CD4-positive, alpha-beta memory T cell (primary cell): ENCODE measurements at regions not wholly inside any gene's neighbourhood (a gene's known extent, or its start where the extent isn't known, plus 50 kb on each side); places are given as distances from the start of the nearest gene placed in this dataset.

Source experiments
- CTCF ChIA-PET: fragments of 350-600 bp; sonication (Branson Sonifier 250); formaldehyde crosslinking; loops from one replicate; lab custom pipeline; 2021; ENCODE audit warnings: inconsistent platforms; ENCODE audit not compliant: partially characterized antibody; lab: Charles Lee
- POLR2A ChIA-PET: fragments of 350-600 bp; sonication (Branson Sonifier 250); formaldehyde crosslinking; loops from one replicate; lab custom pipeline; 2021; ENCODE audit not compliant: partially characterized antibody; lab: Charles Lee
- DNase-seq, 5 donors: peaks; one replicate each; pipeline versions ENCODE4 v3.0.0 to v3.0.0-alpha.2; 2020 to 2022; ENCODE audit warnings: mixed read lengths in 1 of 5
- H3K27ac ChIP-seq: one replicate; pipeline ENCODE4 v1.7.0; 2013; ENCODE audit warnings: low read depth, low read length
- H3K27me3 ChIP-seq: 2 replicates; pipeline ENCODE4 v1.7.0; 2013; ENCODE audit warnings: mild to moderate bottlenecking, low read length, moderate library complexity; ENCODE audit not compliant: insufficient read depth
- H3K36me3 ChIP-seq: 2 replicates; pipeline ENCODE4 v1.7.0; 2013; ENCODE audit warnings: mild to moderate bottlenecking, low read length, moderate library complexity; ENCODE audit not compliant: insufficient read depth
- H3K4me1 ChIP-seq: 2 replicates; pipeline ENCODE4 v1.7.0; 2013; ENCODE audit warnings: mild to moderate bottlenecking, low read length, moderate library complexity; ENCODE audit not compliant: insufficient read depth
- H3K4me3 ChIP-seq, 2 donors: one replicate each; pipeline ENCODE4 v1.7.0; 2013; ENCODE audit warnings: low read length in 2 of 2, mild to moderate bottlenecking in 1 of 2
- H3K9me3 ChIP-seq, 2 donors: one replicate each; pipeline ENCODE4 v1.7.0; 2013; ENCODE audit warnings: low read length in 2 of 2, control low read depth in 1 of 2; ENCODE audit not compliant: control insufficient read depth in 1 of 2
- H3K27ac Mint-ChIP-seq, 7 donors: one replicate each; pipeline ENCODE4 v1.8.0; 2020 to 2021; ENCODE audit warnings: mixed read lengths in 7 of 7, mild to moderate bottlenecking in 6 of 7, inconsistent platforms in 3 of 7, moderate library complexity in 3 of 7
- H3K27me3 Mint-ChIP-seq, 2 donors: one replicate each; pipeline ENCODE4 v1.8.0; 2020 to 2021; ENCODE audit warnings: mixed read lengths in 2 of 2
- H3K36me3 Mint-ChIP-seq, 2 donors: one replicate each; pipeline ENCODE4 v1.8.0; 2020 to 2021; ENCODE audit warnings: mixed read lengths in 2 of 2, inconsistent platforms in 1 of 2, mild to moderate bottlenecking in 1 of 2
- H3K4me1 Mint-ChIP-seq, 4 donors: one replicate each; pipeline ENCODE4 v1.8.0; 2020 to 2021; ENCODE audit warnings: mixed read lengths in 4 of 4, mild to moderate bottlenecking in 1 of 4
- H3K4me3 Mint-ChIP-seq, 8 donors: one replicate each; pipeline ENCODE4 v1.8.0; 2020 to 2021; ENCODE audit warnings: mixed read lengths in 8 of 8, mild to moderate bottlenecking in 7 of 8, moderate library complexity in 6 of 8, inconsistent platforms in 3 of 8
- H3K9me3 Mint-ChIP-seq, 8 donors: one replicate each; pipeline ENCODE4 v1.8.0; 2020 to 2021; ENCODE audit warnings: mixed read lengths in 8 of 8, mild to moderate bottlenecking in 5 of 8, inconsistent platforms in 3 of 8, moderate library complexity in 1 of 8
- intact Hi-C: fragments of 100-400 bp; cut with micrococcal nuclease; formaldehyde crosslinking; loops from one replicate; pipeline ENCODE4 v1.15.1; 2023

DNA sequence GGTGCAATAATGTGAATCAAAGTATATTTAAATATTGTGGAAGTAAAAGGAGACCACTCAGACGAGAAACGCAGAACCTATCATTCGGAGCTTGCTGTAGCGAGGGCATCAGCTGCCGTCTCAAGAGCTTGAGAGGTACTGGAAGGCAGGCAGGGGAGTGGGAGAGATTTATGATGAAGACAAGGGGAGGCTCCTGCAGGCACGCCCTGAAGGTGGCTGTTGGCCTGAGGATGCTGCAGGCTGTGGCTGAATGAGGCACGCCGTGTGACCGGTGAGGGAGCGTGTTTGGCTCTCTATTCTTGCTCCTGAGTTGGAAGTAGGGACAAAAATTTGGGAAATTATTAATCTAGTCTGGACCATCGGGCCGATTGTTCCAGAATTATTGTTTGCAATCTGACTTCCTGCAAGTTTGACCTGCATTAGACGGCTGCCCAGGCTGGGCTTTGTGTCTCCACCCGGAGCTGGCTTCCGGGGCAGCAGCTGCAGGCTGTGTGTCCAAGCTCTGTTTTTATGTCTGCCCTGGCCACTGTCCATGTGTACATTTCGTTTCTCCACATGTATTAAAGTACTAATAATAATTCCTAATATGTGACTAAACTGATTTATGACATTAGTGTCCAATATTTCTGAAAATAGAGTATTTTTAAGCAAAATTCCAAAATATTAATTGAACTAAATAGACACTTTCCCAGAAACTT lies 91.1 kb upstream of the ANKRD10 start:
- Mint-ChIP-seq H3K4me1 (no peaks in the 10 kb centered on the region), H3K4me3 (no peak overlapping the region), H3K27me3 (peaks cover 8 to 13% of the 10 kb centered on the region in 2 donors), H3K9me3 (no peaks in the 10 kb centered on the region), H3K27ac (no peak overlapping the region), H3K36me3 (no peaks in the 10 kb centered on the region)
- Histone ChIP-seq H3K27ac (no peak overlapping the region), H3K4me1 (no peaks in the 10 kb centered on the region), H3K9me3 (no peaks in the 10 kb centered on the region), H3K4me3 (no peak overlapping the region), H3K27me3 (no peaks in the 10 kb centered on the region), H3K36me3 (no peaks in the 10 kb centered on the region)
- DNase-seq, result no peak
- ChIA-PET CTCF (no interaction called here), POLR2A (no interaction called here)
- intact Hi-C loops, result no loop called here

DNA sequence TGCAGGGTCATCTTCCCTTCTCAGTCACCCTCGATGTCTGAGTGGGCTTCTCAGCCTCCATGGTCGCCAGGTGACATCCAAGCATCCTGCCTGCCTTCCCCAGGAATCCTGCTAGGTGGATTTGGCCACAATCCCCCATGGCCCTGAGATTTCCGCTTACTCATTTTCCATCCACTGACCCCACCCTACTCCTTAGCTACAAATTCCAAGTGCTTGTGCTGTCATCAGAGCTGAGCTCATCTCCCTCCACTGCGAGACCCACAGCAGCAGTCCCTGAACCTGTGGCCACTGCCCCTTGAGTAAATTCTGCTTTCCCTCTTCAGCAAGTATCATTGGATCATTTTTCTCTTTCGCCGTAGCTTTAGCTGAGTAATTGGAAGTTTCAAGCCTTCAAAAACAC lies 90.5 kb upstream of the ANKRD10 start:
- H3K27me3 ChIP-seq, result no peaks in the 10 kb centered on the region
- H3K27ac Mint-ChIP-seq, result no peak overlapping the region
- no peak overlapping the region for H3K27ac ChIP-seq
- ChIA-PET CTCF (no interaction called here), POLR2A (no interaction called here)
- peaks cover 8 to 13% of the 10 kb centered on the region in 2 donors for H3K27me3 Mint-ChIP-seq
- H3K4me3 Mint-ChIP-seq, result no peak overlapping the region
- no peaks in the 10 kb centered on the region for H3K36me3 Mint-ChIP-seq
- DNase-seq, result no peak
- no peaks in the 10 kb centered on the region for H3K9me3 Mint-ChIP-seq
- H3K4me1 Mint-ChIP-seq, result no peaks in the 10 kb centered on the region
- H3K9me3 ChIP-seq, result no peaks in the 10 kb centered on the region
- no peak overlapping the region for H3K4me3 ChIP-seq
- no peaks in the 10 kb centered on the region for H3K36me3 ChIP-seq
- no peaks in the 10 kb centered on the region for H3K4me1 ChIP-seq
- intact Hi-C loops, result no loop called here

DNA sequence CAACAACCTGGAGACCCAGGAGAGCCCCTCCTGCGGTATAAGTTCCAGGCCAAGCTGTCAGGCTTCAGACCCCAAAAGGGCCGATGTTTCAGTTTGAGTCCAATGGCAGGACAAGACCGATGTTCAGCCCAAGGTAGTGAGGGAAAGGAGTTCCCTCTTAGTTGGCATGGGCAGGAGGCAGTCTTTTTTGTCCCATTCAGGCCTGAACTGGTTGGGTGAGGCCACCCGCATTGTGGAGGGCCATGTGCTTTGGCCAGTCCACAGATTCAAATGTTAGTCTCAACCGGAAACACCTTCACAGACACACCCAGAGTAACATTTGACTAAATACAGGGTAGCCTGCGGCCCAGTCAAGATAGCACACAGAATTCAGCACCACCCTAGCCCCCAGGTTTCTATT lies 89.6 kb upstream of the ANKRD10 start:
- Mint-ChIP-seq H3K27me3 (peaks cover 6 to 13% of the 10 kb centered on the region in 2 donors), H3K27ac (no peak overlapping the region), H3K9me3 (no peaks in the 10 kb centered on the region), H3K4me1 (no peaks in the 10 kb centered on the region), H3K4me3 (no peak overlapping the region), H3K36me3 (no peaks in the 10 kb centered on the region)
- no peak overlapping the region for H3K4me3 ChIP-seq
- ChIA-PET CTCF (no interaction called here), POLR2A (no interaction called here)
- no peak for DNase-seq
- H3K4me1 ChIP-seq, result no peaks in the 10 kb centered on the region
- no peaks in the 10 kb centered on the region for H3K36me3 ChIP-seq
- no peak overlapping the region for H3K27ac ChIP-seq
- intact Hi-C loops, result no loop called here
- no peaks in the 10 kb centered on the region for H3K27me3 ChIP-seq
- no peaks in the 10 kb centered on the region for H3K9me3 ChIP-seq

DNA sequence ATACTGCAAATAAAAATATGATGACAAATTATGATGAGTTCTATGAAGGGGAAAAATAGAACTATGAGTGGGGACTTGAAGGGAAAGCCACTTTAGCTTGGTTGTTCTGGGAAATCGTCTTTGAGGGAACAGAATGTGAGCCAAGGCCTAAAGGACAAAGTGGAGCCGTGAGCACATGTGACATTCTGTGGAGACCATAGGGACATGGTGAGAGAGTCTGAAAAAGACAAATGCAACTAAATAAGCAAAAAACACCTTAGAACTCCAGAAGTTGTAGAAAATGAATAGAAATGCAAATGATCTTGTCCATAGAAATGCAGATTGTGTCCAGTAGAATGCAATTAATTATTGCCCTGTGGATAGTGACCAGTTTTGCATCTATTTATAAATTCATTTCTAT lies 86.8 kb upstream of the ANKRD10 start:
- Histone ChIP-seq H3K4me1 (no peaks in the 10 kb centered on the region), H3K9me3 (no peaks in the 10 kb centered on the region), H3K4me3 (no peak overlapping the region), H3K36me3 (no peaks in the 10 kb centered on the region), H3K27ac (no peak overlapping the region), H3K27me3 (no peaks in the 10 kb centered on the region)
- no peak overlapping the region for H3K4me3 Mint-ChIP-seq
- no peak for DNase-seq
- POLR2A ChIA-PET, result no interaction called here
- CTCF ChIA-PET, result no interaction called here
- intact Hi-C loops, result no loop called here
- H3K27me3 Mint-ChIP-seq, result peaks cover 6 to 10% of the 10 kb centered on the region in 2 donors
- H3K36me3 Mint-ChIP-seq, result no peaks in the 10 kb centered on the region
- peaks cover 0 to 2% (median 0%) of the 10 kb centered on the region in 8 donors for H3K9me3 Mint-ChIP-seq
- H3K4me1 Mint-ChIP-seq, result no peaks in the 10 kb centered on the region
- H3K27ac Mint-ChIP-seq, result no peak overlapping the region

DNA sequence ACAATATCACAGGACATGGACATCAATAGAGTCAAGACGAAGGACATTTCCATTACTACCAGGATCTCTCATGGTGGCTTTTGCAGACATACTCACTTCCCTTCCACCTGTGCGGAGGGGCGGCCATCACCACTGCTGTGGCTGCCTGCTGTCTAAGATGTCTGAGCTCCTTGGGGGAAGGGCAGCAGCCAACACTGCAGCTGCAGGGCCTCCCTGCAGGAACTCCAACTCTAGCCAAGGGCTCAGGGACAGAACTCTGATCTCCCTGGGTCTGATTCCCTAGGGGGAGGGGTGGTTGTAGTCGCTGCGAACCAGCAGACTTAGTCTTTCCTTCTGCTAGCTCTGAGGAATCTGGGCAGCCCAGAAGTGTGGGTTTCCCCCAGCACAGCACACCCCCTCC lies 78.9 kb upstream of the ANKRD10 start:
- no peaks in the 10 kb centered on the region for H3K36me3 Mint-ChIP-seq
- H3K9me3 Mint-ChIP-seq, result no peaks in the 10 kb centered on the region
- H3K27me3 ChIP-seq, result no peaks in the 10 kb centered on the region
- peaks cover 7 to 16% of the 10 kb centered on the region in 2 donors for H3K27me3 Mint-ChIP-seq
- H3K4me1 Mint-ChIP-seq, result no peaks in the 10 kb centered on the region
- H3K4me3 ChIP-seq, result no peak overlapping the region
- no peak overlapping the region for H3K27ac ChIP-seq
- no peaks in the 10 kb centered on the region for H3K36me3 ChIP-seq
- ChIA-PET CTCF (no interaction called here), POLR2A (no interaction called here)
- H3K4me3 Mint-ChIP-seq, result no peak overlapping the region
- DNase-seq, result no peak
- H3K4me1 ChIP-seq, result no peaks in the 10 kb centered on the region
- H3K9me3 ChIP-seq, result no peaks in the 10 kb centered on the region
- H3K27ac Mint-ChIP-seq, result no peak overlapping the region
- intact Hi-C loops, result no loop called here

DNA sequence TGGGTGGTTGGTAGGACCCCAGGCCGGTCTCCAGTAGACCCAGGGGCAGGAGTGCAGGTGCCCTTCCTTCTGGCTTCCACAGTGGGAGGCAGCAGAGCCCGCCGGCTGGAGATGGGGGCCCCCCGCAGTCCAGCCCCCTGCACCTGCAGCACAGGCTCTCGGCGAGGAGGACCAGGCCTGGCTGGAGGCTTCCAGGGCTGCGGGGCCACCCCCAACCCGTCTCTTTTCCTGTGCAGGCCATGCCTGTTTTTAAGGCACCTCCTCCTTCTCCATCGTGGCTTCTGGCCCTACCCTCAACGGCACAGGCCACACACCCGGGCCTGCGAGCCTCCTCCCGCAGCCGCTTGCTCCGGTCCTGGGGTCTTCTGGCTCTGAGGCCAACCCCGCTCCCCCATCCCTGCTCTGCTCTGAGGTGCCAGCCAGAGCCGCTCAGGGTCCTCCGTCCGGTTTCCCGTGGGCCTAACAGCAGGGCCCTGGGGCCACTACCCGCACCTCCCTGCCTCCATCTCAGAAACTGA lies 77.2 kb upstream of the ANKRD10 start:
- POLR2A ChIA-PET, result no interaction called here
- Histone ChIP-seq H3K9me3 (no peaks in the 10 kb centered on the region), H3K4me1 (no peaks in the 10 kb centered on the region), H3K36me3 (no peaks in the 10 kb centered on the region), H3K4me3 (no peak overlapping the region), H3K27me3 (no peaks in the 10 kb centered on the region), H3K27ac (no peak overlapping the region)
- H3K27me3 Mint-ChIP-seq, result peaks cover 9 to 21% of the 10 kb centered on the region in 2 donors
- H3K36me3 Mint-ChIP-seq, result no peaks in the 10 kb centered on the region
- no peak for DNase-seq
- no peak overlapping the region for H3K27ac Mint-ChIP-seq
- H3K4me1 Mint-ChIP-seq, result no peaks in the 10 kb centered on the region
- CTCF ChIA-PET, result no interaction called here
- H3K9me3 Mint-ChIP-seq, result no peaks in the 10 kb centered on the region
- no peak overlapping the region for H3K4me3 Mint-ChIP-seq
- intact Hi-C loops, result no loop called here

DNA sequence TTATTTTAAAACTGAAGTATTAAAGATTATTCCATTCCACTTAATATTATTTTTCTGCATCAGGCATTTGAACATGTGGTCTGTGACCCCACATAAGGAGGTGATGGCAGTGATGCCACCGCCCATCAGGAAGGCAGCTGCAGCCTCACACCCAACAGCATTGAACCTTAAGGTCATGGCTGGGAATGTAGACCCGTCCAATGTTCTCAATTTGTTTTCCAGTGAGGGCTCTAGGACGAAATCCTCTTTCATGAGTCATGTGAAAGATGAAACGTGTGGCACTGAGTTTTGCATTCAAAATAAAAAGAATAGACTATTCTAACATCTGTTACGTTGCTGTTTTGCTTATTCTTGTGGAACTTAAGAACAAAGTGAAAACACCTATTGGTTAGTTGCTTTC lies 74.5 kb upstream of the ANKRD10 start:
- Mint-ChIP-seq H3K4me1 (no peaks in the 10 kb centered on the region), H3K27ac (no peak overlapping the region), H3K9me3 (no peaks in the 10 kb centered on the region), H3K36me3 (no peaks in the 10 kb centered on the region), H3K4me3 (no peak overlapping the region), H3K27me3 (peaks cover 8 to 20% of the 10 kb centered on the region in 2 donors)
- Histone ChIP-seq H3K27ac (no peak overlapping the region), H3K4me3 (no peak overlapping the region), H3K36me3 (no peaks in the 10 kb centered on the region), H3K4me1 (no peaks in the 10 kb centered on the region), H3K27me3 (peaks cover 9% of the 10 kb centered on the region), H3K9me3 (no peaks in the 10 kb centered on the region)
- ChIA-PET POLR2A (no interaction called here), CTCF (no interaction called here)
- intact Hi-C loops, result no loop called here
- DNase-seq, result no peak
